Esophagus (tissue), 2 donors: ENCODE measurements at regions not wholly inside any gene's neighbourhood (a gene's known extent, or its start where the extent isn't known, plus 50 kb on each side); places are given as distances from the start of the nearest gene placed in this dataset.

Source experiments
- H3K27ac ChIP-seq, 2 donors: one replicate each; pipeline ENCODE4 v1.5.1; 2013; ENCODE audit warnings: low read depth in 2 of 2, mild to moderate bottlenecking in 2 of 2, inconsistent platforms in 1 of 2, low read length in 1 of 2, moderate library complexity in 1 of 2
- H3K27me3 ChIP-seq, 2 donors: one replicate each; pipeline ENCODE4 v1.6.1; 2013; ENCODE audit warnings: low read length in 2 of 2, control low read depth in 1 of 2, mild to moderate bottlenecking in 1 of 2; ENCODE audit not compliant: insufficient read depth in 2 of 2, control insufficient read depth in 1 of 2
- H3K36me3 ChIP-seq, 2 donors: one replicate each; pipeline ENCODE4 v1.6.1; 2013; ENCODE audit warnings: low read length in 1 of 2; ENCODE audit not compliant: control insufficient read depth in 2 of 2, insufficient read depth in 2 of 2
- H3K4me1 ChIP-seq, 2 donors: one replicate each; pipeline ENCODE4 v1.6.1; 2013; ENCODE audit warnings: low read length in 1 of 2; ENCODE audit not compliant: control insufficient read depth in 2 of 2, insufficient read depth in 2 of 2
- H3K4me3 ChIP-seq, 2 donors: one replicate each; pipeline ENCODE4 v1.5.1; 2013; ENCODE audit warnings: low read length in 2 of 2, mild to moderate bottlenecking in 2 of 2, low read depth in 1 of 2, moderate library complexity in 1 of 2
- H3K9me3 ChIP-seq, 2 donors: one replicate each; pipeline ENCODE4 v1.6.1; 2013; ENCODE audit warnings: mild to moderate bottlenecking in 2 of 2, low read depth in 1 of 2, low read length in 1 of 2, moderate library complexity in 1 of 2; ENCODE audit not compliant: control insufficient read depth in 2 of 2, insufficient read depth in 1 of 2
- WGBS, 2 donors: extraction: QIAGEN DNeasy Blood & Tissue Kit; methylation state at CpG; one replicate each; pipeline ENCODE4 v1.1.7; 2013; 5-methylcytosine and 5-hydroxymethylcytosine counted together
- donor health status: healthy with polysubstance abuse.
- donor health status: Bipolar disorder and iron deficiency.

- Histone ChIP-seq H3K9me3 (peaks cover 0 to 3% of the 10 kb centered on the region in 2 donors), H3K4me1 (no peaks in the 10 kb centered on the region), H3K27me3 (no peaks in the 10 kb centered on the region), H3K36me3 (no peaks in the 10 kb centered on the region), H3K27ac (no peak overlapping the region), H3K4me3 (no peak overlapping the region)
- 84 to 90% methylated on average over 1 of the region's 1 CpG for WGBS, 2 donors
These were observed 223.8 kb downstream of the KIF2B start for GRCh38 chr17:54046570-54046969.

GRCh38 chr17:54063639-54064038 lies 240.9 kb downstream of the KIF2B start:
- H3K27ac ChIP-seq = no peak overlapping the region
- no peaks in the 10 kb centered on the region for H3K9me3 ChIP-seq
- 45 to 62% methylated on average over 1 of the region's 1 CpG for WGBS, 2 donors
- no peaks in the 10 kb centered on the region for H3K36me3 ChIP-seq
- H3K27me3 ChIP-seq = no peaks in the 10 kb centered on the region
- no peak overlapping the region for H3K4me3 ChIP-seq
- no peaks in the 10 kb centered on the region for H3K4me1 ChIP-seq

GRCh38 chr17:54085020-54085419 lies 262.3 kb downstream of the KIF2B start:
- WGBS, 2 donors = 31 to 45% methylated on average over 1 of the region's 1 CpG
- peaks cover 0 to 3% of the 10 kb centered on the region in 2 donors for H3K9me3 ChIP-seq
- no peaks in the 10 kb centered on the region for H3K4me1 ChIP-seq
- no peaks in the 10 kb centered on the region for H3K36me3 ChIP-seq
- H3K4me3 ChIP-seq = no peak overlapping the region
- no peak overlapping the region for H3K27ac ChIP-seq
- H3K27me3 ChIP-seq = no peaks in the 10 kb centered on the region

GRCh38 chr17:54085934-54086333 lies 263.2 kb downstream of the KIF2B start:
- Histone ChIP-seq H3K36me3 (no peaks in the 10 kb centered on the region), H3K4me1 (no peaks in the 10 kb centered on the region), H3K9me3 (peaks cover 0 to 3% of the 10 kb centered on the region in 2 donors), H3K4me3 (no peak overlapping the region), H3K27me3 (no peaks in the 10 kb centered on the region), H3K27ac (no peak overlapping the region)
- 18 to 37% methylated on average over 5 of the region's 5 CpGs for WGBS, 2 donors

GRCh38 chr17:54096216-54096615 lies 273.5 kb downstream of the KIF2B start:
- H3K4me3 ChIP-seq = no peak overlapping the region
- H3K27ac ChIP-seq = no peak overlapping the region
- no peaks in the 10 kb centered on the region for H3K27me3 ChIP-seq
- no peaks in the 10 kb centered on the region for H3K4me1 ChIP-seq
- H3K9me3 ChIP-seq = no peaks in the 10 kb centered on the region
- H3K36me3 ChIP-seq = no peaks in the 10 kb centered on the region

- H3K36me3 ChIP-seq = no peaks in the 10 kb centered on the region
These were observed 276.5 kb downstream of the KIF2B start for GRCh38 chr17:54099221-54099620.

GRCh38 chr17:54102246-54102645 lies 279.5 kb downstream of the KIF2B start:
- no peaks in the 10 kb centered on the region for H3K4me1 ChIP-seq
- no peaks in the 10 kb centered on the region for H3K36me3 ChIP-seq
- H3K4me3 ChIP-seq = no peak overlapping the region
- H3K27me3 ChIP-seq = no peaks in the 10 kb centered on the region
- 80 to 89% methylated on average over 1 of the region's 1 CpG for WGBS, 2 donors
- H3K27ac ChIP-seq = no peak overlapping the region
- peaks cover 0 to 9% of the 10 kb centered on the region in 2 donors for H3K9me3 ChIP-seq

More at GRCh38 chr17:54099221-54099620, 276.5 kb downstream of the KIF2B start:
- Histone ChIP-seq H3K27me3 (no peaks in the 10 kb centered on the region), H3K4me3 (no peak overlapping the region), H3K27ac (no peak overlapping the region), H3K9me3 (peaks cover 0 to 9% of the 10 kb centered on the region in 2 donors), H3K4me1 (no peaks in the 10 kb centered on the region)

- Histone ChIP-seq H3K4me1 (no peaks in the 10 kb centered on the region), H3K9me3 (no peaks in the 10 kb centered on the region), H3K27ac (no peak overlapping the region), H3K27me3 (no peaks in the 10 kb centered on the region), H3K36me3 (no peaks in the 10 kb centered on the region), H3K4me3 (no peak overlapping the region)
- 26 to 39% methylated on average over 1 of the region's 1 CpG for WGBS, 2 donors
These were observed 288.8 kb downstream of the KIF2B start for GRCh38 chr17:54111576-54111975.

GRCh38 chr17:54117452-54117851 lies 294.7 kb downstream of the KIF2B start:
- Histone ChIP-seq H3K4me3 (no peak overlapping the region), H3K4me1 (no peaks in the 10 kb centered on the region), H3K9me3 (no peaks in the 10 kb centered on the region), H3K27me3 (no peaks in the 10 kb centered on the region), H3K27ac (no peak overlapping the region), H3K36me3 (no peaks in the 10 kb centered on the region)
- 69 to 71% methylated on average over 3 of the region's 3 CpGs for WGBS, 2 donors

- Histone ChIP-seq H3K9me3 (no peaks in the 10 kb centered on the region), H3K4me1 (no peaks in the 10 kb centered on the region)
These were observed 301.7 kb downstream of the KIF2B start for GRCh38 chr17:54124456-54124855.

More at GRCh38 chr17:54124456-54124855, 301.7 kb downstream of the KIF2B start:
- no peak overlapping the region for H3K4me3 ChIP-seq
- 17 to 23% methylated on average over 1 of the region's 1 CpG for WGBS, 2 donors
- no peaks in the 10 kb centered on the region for H3K27me3 ChIP-seq
- no peaks in the 10 kb centered on the region for H3K36me3 ChIP-seq
- H3K27ac ChIP-seq = no peak overlapping the region
